Effector CD4-positive, alpha-beta T cell (primary cell): ENCODE measurements at regions not wholly inside any gene's neighbourhood (a gene's known extent, or its start where the extent isn't known, plus 50 kb on each side); places are given as distances from the start of the nearest gene placed in this dataset.
"Not testable (repeated sequence)": the region's sequence is repeated elsewhere in the genome, so short reads cannot be mapped to it uniquely, and the experiment has no call there.

Experiments
- DNase-seq: peaks from one replicate; pipeline ENCODE4 v3.0.0-alpha.2; 2020

DNA sequence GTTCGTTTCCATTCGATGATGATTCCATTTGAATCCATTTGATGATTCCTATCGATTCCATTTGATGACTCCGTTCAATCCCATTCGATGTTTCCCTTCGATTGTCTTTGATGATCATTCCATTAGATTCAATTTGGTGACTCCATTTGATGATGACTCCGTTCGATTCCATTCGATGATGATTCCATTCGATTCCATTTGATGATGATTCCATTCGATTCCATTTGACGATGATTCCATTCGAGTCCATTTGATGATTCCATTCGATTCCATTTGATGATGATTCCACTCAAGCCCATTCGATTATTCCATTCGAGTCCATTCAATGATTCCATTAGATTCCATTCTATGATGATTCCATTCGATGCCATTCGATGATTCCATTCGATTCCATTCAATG is 2730.6 kb downstream of the RPIA start:
- DNase-seq: not testable (repeated sequence)

DNA sequence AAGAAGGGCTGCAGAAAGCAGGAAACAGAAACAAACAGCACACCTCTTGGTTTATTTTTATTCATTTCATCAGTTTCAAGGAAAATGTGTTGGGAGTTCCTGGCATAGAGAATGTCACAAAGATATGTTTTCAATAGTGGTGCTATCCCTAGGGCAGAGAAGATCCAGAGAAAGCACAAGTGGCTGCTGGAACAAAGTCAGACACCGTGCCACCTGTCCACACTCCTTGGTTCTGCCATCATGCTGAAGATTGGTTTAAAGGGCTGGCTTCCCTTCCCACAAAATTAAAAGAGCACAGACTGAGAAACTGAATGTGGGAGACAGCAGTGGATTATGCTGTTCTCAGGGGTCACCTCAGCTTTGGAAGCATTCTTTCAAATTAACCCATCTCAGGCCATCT is 2735.7 kb downstream of the RPIA start:
- DNase-seq: not testable (repeated sequence)

DNA sequence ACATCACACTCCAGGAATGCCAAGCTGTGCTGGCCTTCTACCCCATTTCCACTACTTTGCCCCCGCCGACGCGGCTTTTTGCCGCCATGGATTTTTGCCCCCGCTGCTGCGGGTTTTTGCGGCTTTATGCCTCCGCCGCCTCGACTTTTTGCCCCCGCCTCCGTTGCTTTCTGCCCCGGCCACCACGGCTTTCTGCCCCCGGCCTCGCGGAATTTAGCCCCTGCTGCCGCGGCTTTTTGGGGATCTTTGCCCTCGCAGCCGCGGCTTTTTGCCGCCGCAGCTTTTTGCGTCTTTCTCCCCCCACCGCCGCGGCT is 2750.4 kb downstream of the RPIA start:
- not testable (repeated sequence) for DNase-seq

DNA sequence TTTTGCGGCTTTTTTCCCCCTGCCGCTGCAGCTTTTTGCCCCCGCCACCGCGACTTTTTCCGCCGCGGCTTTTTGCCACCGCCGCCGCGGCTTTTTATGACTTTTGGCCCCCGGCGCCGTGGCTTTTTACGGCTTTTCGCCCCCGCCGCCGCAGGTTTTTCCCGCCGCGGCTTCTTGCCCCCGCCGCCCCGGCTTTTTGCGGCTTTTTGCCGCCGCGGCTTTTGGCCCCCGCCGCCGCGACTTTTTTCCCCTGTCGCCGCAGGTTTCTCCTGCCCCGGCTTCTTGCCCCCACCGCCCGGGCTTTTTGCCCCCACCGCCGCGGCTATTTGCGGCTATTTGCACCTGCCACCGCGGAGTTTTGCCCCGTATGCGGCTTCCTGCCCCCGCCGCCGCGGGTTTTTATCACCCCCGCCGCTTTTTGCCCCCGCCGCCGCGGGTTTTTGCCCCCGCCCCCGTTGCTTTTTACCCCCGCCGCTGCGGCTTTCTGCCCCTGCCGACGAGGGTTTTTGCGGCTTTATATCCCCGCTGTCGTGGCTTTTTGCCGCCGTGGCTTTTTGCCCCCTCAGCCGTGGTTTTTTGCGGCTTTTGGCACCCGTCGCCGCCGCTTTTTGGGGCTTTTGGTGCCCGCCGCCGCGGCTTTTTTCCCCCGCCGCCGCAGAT is 2750.9 kb downstream of the RPIA start:
- DNase-seq: peak; percentile 6

DNA sequence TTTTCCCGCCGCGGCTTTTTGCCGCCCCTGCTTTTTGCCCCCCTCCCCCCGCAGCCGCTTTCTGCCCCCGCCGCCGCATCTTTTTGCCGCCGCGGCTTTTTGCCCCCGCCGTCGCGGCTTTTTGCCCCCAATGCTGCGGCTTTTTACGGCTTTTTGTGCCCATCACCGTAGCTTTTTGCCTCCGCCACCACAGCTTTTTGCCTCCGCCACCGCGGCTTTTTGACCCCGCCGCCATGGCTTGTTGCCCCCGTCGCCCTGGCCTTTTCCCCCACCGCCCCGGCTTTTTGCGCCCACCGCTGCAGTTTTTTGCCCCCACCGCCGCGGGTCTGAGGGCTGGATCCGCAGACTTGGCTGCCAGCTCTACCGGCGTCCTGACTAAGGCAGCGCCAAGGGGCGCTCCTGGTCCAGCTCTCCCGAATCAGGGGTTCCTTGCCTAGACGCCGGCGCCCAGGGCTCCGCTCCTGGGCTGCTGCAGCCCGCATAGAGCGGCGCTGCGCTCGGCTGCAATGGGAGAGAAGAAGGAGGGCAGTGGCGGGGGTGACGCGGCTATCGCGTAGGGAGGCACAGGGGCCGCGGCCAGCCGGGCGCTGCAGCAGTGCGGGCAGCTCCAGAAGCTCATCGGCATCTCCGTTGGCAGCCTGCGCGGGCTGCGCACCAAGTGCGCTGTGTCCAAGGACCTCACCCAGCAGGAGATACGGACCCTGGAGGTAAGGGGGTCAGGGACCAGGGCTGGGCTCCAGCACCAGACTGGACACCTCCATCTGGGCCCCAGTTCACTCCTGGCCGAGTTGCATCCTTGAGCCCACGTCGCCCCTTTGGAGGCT is 2751.6 kb downstream of the RPIA start:
- DNase-seq: not testable (repeated sequence)

DNA sequence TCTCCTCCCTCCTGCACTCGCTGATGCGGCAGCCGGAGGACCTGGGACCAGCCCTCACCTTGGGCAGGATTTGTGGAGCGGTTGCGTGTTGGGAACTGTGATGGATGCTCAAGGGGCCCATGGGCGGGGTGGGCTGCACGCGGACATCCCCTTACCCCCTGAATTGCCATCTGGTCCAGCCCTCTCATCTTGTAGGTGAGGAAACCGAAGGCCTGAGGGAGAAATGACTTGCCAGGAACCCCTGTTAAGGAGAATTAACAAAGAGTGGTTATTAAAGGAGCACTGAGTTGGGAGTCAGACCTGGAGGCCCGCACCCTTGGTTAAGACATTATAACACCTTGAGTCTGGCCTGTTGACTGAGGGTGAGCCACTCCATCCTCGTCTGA is 2752.2 kb downstream of the RPIA start:
- DNase-seq: not testable (repeated sequence)

DNA sequence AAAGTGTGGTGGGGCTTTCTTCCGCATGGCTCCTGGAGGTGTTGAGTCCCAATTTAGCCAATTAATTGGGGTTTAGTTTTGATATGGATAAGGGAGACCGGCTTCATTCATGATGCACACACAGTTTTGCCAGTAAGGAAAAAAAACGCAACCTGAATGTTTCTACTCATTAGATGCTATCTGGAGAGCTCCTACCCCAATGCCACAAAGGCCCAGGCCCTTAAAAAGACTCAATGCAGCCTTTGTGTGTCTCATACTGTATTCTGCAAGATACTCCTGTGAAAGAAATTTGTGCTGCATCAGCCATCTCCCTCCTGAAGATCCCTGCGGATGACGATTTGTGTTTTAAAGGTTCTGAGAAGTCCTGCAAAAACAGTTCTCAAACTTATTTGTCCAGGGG is 2754.2 kb downstream of the RPIA start:
- DNase-seq: not testable (repeated sequence)

DNA sequence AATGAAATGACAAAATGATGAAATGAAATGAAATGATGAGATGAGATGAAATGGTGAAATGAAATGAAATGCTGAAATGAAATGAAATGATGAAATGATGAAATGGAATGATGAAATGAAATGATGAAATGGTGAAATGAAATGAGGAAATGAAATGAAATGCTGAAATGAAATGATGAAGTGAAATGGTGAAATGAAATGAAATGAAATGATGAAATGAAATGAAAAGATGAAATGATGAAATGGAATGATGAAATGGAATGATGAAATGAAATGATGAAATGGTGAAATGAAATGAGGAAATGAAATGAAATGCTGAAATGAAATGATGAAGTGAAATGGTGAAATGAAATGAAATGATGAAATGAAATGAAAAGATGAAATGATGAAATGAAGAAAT is 2755.0 kb downstream of the RPIA start:
- not testable (repeated sequence) for DNase-seq

DNA sequence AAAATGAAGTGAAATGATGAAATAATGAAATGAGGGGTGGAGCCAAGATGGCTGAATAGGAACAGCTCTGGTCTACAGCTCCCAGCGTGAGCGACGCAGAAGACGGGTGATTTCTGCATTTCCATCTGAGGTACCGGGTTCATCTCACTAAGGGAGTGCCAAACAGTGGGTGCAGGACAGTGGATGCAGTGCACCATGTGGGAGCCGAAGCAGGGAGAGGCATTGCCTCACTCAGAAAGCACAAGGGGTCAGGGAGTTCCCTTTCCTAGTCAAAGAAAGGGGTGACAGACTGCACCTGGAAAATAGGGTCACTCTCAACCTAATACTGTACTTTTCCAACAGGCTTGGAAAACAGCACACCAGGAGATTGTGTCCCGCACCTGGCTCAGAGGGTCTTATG is 2755.4 kb downstream of the RPIA start:
- DNase-seq: not testable (repeated sequence)

DNA sequence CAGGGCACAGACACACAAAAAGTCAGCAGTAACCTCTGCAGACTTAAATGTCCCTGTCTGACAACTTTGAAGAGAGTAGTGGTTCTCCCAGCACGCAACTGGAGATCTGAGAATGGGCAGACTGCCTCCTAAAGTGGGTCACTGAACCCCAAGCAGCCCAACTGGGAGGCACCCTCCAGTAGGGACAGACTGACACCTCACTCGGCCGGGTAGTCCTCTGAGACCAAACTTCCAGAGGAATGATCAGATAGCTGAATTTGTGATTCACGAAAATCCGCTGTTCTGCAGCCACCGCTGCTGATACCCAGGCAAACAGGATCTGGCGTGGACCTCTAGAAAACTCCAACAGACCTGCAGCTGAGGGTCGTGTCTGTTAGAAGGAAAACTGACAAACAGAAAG is 2756.0 kb downstream of the RPIA start:
- DNase-seq: not testable (repeated sequence)

DNA sequence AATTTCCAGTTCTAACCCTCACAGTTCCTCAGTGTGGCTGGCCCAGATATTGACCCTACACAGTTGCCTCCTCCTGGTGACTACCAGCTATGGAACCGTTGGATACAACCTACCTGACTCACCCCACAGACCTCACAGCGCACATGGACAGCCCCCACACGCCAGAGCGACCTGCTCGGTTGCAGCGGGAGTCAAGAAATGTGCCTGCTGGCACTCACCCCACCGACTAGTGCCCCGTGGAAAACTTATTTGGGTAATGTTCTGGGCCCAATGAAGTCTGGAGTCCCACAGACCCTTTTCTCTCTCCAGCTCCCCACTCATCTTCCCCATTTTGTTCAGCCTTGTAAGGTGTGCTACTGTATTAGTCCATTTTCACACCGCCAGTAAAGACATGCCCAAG is 2770.8 kb downstream of the RPIA start:
- not testable (repeated sequence) for DNase-seq

DNA sequence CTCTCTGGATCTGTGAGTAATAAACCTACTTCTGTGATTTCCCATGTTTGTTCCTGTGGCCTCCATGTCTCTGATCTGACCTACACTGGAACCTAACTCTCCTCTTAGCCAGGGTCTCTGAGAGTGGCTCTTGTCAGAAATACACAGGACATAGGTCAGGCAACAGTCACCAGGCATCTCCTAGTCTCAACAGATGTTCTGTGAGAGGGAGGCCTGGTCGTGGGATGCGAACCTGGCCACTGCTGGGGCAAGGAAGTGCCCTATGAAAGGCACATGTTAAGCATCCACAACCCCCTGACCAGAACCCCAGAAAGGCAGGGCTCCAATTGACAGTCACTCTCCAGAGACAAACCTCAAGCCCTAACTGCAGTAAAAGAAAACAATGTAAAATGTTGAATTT is 2771.5 kb downstream of the RPIA start:
- DNase-seq: not testable (repeated sequence)

DNA sequence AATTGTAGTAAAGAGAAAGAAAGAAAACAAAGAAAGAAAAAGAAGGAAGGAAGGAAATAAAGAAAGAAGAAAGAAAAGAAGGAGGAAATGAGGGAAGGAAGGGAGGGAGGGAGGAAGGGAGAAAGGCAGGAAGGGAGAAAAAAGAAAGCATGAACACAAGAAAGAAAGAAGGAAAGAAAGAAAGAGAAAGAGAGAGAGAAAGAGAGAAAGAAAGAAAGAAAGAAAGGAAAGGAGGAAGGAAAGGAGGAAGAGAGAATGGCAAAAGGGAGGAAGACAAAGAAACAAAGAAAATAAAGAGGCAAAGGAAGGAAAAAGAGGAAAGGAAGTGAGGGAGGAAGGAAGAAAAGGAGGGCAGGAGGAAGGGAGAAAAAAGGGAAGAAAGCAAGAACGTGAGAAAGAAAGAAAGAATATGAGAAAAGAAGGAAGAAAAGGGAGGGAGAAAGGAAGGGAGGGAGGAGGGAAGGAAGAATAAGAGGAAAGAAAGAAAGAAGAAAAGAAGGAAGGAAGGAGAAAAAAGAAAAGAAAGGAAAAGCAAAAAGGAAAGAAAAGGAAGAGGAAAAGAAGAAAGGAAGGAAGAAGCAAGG is 2775.4 kb downstream of the RPIA start:
- not testable (repeated sequence) for DNase-seq

DNA sequence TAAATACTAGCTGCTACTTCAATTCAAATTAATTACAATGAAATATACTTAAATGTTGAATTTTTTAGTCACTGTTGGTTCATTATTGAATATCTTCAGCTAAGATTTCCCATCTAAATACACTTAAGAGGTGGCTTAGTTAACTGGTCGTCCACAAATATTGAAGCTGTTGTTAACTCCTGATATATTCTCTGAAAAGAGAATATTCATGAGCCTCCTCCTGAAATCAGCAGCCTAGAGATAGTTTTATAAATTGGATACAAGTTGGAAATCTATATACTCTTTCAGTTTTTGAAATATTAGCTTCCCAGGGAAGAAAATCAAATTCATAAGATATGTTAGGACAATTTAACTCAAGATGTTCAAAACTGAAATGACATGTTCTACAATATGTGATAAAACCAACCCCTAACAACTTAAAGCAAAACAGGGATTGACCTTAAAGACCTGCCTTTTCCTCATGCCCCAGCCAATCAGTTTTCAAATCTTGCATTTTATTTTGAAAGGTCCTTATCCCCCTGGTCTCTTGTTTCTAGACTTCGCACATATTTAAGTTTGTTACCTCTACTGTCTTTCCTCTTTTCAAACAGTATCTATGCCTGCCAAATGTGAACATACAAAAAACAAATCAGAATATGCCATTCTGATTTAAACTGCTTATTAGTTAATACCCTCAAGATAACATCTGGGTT is 2784.9 kb downstream of the RPIA start:
- DNase-seq: not testable (repeated sequence)

DNA sequence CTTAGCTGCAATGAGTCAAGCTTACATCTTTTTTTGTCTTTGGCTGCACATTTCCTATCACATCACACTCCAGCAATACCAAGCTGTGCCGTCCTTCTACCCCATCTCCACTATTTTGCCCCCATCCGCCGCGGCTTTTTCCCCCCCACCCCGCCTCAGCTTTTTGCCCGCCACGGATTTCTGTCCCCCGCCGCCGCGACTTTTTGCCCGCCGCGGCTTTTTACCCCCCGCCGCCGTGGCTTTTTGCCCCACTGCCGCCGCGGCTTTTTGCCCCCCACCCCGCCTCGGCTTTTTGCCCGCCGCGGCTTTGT is 2785.4 kb downstream of the RPIA start:
- peak; percentile 1 for DNase-seq

DNA sequence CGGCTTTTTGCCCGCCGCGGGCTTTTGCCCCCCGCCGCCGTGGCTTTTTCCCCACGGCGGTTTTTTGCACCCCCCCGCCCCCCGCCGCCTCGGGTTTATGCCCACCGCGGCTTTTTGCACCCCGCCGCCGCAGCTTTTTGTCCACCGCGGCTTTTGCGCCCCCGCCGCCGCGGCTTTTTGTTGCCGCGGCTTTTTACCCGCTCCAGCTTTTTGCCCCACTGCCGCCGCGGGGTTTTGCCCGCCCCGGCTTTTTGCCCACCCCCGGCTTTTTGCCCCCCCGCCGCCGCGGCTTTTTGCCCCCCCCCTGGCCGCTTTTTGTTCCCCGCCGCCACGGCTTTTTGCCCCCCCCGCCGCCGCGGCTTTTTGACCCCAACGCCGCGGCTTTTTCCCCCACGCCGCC is 2785.8 kb downstream of the RPIA start:
- DNase-seq: not testable (repeated sequence)

DNA sequence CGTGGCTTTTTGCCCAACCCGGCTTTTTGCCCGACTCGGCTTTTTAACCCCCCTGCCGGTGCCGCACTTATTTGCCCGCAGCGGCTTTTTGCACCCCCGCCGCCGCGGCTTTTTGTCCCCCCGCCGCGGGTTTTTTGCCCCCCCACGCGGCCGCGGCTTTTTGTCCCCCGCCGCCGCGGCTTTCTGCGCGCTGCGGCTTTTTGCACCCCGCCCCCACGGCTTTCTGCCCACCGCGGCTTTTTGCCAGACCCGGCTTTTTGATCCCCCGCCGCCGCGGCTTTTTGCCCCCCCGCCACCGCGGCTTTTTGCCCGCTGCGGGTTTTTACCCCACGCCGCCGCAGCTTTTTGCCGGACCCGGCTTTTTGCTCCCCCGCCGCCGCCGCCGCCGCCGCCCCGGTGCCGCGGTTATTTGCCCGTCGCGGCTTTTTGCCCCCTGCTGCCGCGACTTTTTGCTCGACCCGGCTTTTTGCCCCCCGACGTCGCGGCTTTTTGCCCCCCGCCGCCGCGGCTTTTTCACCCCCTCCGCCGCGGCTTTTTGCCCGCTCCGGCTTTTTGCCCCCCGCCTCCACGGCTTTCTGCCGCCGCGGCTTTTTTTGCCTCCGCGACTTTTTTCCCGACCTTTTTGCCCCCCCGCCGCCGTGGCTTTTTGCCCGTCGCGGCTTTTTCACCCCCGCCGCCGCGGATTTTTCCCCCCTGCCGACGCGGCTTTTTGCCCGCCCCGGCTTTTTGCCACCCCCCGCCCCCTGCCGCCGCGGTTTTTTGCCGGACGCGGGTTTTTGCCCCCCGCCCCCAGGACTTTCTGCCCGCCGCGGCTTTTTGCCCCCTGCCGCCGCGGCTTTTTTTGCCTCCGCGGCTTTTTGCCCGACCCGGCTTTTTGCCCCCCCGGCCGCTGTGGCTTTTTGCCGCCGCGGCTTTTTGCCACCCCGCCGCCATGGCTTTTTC is 2786.5 kb downstream of the RPIA start:
- DNase-seq: peak; percentile 35

DNA sequence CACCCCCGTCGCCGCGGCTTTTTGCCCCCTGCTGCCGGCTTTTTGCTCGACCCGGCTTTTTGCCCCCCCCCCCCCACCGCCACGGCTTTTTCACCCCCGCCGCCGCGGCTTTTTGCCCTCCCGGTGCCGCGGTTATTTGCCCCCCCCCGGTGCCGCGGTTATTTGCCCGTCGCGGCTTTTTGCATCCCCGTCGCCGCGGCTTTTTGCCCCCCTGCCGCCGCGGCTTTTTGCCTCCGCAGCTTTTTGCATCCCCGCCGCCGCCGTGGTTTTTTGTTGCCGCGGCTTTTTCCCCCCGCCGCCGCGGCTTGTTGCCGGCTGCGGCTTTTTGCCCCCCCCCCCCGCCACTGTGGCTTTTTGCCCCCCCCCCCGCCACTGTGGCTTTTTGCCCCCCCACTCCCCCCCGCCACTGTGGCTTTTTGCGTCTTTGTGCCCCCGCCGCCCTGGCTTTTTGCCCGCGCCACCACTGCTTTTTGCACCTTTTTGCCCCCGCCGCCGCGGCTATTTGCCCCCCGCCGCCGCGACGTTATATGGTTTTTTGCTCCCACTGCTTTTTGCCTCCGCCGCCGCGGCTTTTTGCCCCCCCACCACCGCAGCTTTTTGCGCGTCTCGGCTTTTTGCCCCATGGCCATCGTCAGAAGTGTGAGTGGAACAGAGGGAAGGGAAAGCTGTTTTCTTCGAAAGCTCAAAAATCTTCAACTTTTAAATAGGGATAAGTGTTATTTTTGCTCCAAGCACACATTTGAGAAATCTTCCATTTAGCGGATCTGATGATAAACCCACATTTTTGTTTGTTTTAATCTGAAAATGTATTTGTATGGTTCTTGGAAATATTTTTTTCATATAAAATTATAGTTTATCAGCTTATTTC is 2787.6 kb downstream of the RPIA start:
- not testable (repeated sequence) for DNase-seq

DNA sequence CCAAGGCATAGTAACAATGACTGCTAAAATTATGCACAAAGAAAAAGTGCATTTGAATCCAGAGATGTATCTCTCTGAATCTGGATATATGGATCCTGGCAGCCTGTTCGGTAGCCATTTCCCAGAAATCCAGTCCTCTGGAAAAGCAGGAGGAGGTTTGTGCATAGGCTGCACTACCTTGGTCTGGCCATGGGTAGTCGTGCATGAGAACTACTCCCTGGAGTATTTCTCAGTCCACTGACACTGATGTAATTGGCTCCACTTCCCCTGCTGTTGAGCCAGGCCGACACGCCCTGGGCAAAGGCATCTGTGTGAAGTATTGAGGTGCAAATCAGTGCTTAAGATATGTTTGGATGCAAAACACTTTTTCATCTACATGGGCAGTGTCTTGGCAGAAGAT is 2793.8 kb downstream of the RPIA start:
- not testable (repeated sequence) for DNase-seq

DNA sequence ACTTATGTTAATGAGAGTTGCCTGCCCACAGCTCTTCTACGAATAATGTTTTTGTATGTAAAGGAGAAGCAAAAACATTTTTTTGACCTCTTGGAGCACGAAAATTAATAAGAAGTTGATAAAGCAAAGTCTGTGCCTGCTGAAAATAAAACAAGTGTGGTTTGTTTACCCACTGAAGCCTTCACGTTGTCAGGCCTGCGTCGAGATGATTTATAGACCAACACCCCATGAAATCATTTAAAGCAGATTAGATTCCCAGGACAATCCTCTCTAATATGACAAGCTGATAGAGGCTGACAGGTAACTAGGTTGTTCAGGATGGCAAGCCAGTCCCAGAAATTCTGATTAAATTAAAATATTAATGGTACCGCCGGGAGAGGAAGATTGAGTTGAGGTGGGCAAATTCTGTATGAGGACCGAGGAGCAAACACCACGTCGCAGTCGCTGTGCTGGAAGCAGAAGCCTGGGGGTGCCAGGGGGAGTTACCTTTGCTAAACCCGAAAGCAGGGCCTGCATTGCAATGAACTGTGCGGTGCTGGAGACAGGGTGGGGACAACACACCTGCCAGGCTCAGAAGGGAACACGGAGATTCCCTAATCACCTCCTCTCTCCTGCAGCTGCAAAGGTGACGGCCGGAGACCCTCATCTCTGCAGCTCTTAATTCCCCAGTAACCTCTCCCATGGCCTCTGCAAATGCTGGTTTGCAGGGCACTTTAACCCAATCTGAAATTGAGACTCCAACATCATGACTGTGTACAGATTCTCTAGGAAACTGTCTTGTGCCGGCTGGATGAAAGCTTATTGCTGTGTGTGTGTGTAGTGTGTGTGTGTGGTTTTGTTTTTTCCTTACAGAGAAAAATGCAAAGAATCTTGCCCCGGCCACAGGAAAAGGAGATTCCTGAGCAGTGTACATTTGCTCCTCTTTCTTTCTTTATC is 2805.9 kb downstream of the RPIA start:
- not testable (repeated sequence) for DNase-seq
